Cerebellar cortex (tissue), 1 donor: ENCODE measurements at regions not wholly inside any gene's neighbourhood (a gene's known extent, or its start where the extent isn't known, plus 50 kb on each side); places are given as distances from the start of the nearest gene placed in this dataset.

Source experiments
- DNase-seq: peaks from one replicate; pipeline ENCODE4 v3.0.0-alpha.2; 2015; ENCODE audit warnings: low spot score

GRCh38 chr12:45627407-45628069, 102.0 kb upstream of the ARID2 start:
- DNase-seq: no peak

GRCh38 chr12:45629292-45629691, 100.2 kb upstream of the ARID2 start:
- no peak for DNase-seq

- no peak for DNase-seq
Observed at GRCh38 chr12:45633733-45634132, 95.8 kb upstream of the ARID2 start.

DNA sequence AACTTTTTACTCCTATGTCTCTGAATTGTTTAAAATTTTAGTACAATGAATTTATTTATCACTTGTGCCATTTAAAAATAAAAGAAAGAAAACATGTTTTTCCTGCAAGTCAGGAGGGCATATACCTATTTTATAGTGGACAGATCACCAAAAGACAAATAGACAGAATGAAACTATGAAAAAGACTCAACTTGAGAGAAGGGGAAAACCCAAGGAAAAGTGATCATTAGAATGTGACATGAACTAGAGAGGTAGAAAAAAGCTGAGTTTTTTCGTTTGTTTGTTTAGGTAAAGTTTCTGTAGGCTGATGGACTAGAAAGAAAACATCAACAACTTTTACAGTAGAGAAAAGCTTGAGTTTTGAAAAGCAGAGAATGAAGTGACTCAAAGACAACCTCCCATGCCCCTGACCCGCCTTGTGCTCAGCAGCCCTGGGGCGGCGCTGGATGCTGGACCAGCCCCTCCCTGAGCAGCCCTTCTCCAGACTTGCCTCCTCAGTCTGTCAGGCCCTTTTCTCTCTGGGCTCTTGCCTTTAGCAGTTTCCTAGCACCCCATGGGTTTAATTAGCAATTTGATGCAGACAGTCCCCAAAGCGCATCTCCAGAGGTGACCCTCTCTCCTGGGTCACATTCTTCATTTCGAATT, 95.1 kb upstream of the ARID2 start:
- DNase-seq: no peak

DNA sequence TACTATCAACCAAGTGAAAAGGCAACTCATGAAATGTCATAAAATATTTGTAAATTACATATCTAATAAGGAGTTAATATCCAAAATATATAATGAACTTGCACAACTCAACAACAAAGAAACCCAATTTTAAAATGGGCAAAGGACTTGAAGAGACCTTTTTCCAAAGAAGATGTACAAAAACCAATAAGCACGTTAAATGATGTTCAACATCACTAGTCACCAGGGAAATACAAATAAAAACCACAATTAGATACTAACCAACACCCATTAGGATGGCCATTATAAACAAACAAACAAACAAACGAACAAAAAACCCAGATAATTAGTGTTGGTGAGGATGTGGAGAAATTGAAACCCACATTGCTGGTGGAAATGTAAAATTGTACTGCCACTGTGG, 92.3 kb upstream of the ARID2 start:
- DNase-seq: no peak

GRCh38 chr12:45637706-45638105, 91.8 kb upstream of the ARID2 start:
- no peak for DNase-seq

GRCh38 chr12:45638386-45638785, 91.1 kb upstream of the ARID2 start:
- no peak for DNase-seq

GRCh38 chr12:45644541-45644940, 85.0 kb upstream of the ARID2 start:
- DNase-seq: no peak

GRCh38 chr12:45646851-45647581, 82.5 kb upstream of the ARID2 start:
- no peak for DNase-seq

GRCh38 chr12:45648070-45648469, 81.4 kb upstream of the ARID2 start:
- no peak for DNase-seq

GRCh38 chr12:45651029-45651428, 78.5 kb upstream of the ARID2 start:
- DNase-seq: no peak

DNA sequence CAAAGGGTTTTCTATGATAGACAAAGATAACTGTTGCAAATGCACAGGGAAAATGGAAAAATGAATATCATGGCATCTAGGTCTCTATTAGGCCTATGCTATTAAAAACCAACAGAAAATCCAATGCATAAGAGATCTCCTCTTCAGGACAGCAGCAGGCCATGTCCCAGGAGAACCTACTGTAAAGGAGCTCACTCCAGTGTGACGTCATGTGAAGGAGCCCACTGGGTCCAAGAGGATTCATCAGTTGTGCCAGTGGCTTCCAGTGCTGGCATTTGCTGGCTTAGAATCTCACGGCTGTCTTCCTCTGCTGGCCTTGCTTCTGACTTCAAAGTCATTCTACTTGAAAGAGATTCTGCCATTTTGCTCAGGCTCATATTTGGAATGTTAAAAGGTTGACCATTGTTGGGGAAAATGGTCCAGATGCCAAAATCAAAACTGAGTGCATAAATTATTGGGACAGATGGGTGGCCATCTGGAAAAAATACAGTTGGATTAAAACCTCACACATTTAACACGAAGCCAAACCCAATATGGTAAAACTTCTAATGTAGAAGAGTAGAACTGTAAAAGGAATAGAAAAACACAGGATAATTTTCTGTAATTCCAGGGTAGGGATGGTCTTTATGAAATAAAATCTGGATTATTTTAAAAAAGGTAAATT, 75.4 kb upstream of the ARID2 start:
- DNase-seq: no peak

DNA sequence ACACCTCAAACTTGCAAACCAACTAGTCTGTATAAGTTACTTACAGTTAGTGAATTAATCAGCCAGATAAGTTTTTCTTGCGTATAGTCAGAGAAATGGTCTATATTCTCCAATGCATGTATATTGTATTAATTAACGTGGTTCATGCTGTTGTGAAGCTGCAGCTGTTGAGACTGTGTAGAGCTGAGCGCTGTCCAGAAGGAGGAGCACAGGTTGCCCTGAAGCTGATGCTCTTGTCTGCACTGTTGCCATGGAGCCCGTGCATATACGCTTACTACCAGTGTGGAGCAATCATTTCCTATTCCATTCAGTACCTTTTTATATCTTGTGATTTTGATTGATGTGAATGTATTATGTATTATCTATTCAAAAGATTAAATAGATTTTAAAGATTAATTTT, 74.3 kb upstream of the ARID2 start:
- no peak for DNase-seq

GRCh38 chr12:45655743-45656142, 73.8 kb upstream of the ARID2 start:
- DNase-seq: no peak

GRCh38 chr12:45658020-45658419, 71.5 kb upstream of the ARID2 start:
- no peak for DNase-seq

GRCh38 chr12:45660330-45660729, 69.2 kb upstream of the ARID2 start:
- DNase-seq: no peak

- DNase-seq: no peak
Observed at GRCh38 chr12:45663455-45663854, 66.1 kb upstream of the ARID2 start.

DNA sequence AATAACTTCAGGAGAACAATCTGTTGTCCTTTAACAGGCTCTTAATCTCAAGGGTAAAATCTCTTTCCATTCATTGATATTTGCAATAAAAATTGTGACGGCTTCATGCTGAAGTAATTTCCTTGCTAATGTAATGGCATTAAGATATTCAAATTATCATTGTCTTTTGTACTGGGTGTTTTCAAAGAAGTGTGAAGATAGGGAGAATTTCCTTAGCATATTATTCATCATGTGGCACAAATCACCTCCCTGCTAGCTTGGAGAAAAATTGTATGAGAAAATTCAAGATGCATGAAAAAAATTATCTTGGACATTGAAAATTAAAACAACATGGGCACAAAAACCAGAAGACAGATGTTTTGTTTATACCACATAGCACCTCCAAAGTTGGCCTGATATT, 63.6 kb upstream of the ARID2 start:
- DNase-seq: no peak

DNA sequence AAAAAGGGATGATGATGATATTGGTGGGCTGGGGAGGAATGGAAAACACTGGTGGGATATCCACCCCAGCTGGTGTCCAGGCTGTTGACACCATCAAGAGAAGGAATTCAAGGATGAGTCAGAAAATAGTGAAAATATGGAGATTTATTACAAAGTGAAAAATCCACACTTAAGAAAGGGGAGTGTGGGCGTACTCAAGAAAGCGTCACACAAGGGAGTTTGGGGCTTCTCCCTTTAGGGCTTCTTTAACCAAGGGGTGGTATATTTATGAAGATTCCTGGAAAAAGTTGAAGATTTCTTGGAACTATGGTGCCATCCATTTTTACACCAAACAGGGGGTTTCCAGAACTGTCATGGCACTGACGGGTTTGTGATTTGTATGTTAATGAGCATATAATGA, 63.1 kb upstream of the ARID2 start:
- DNase-seq: no peak

- DNase-seq: no peak
Observed at GRCh38 chr12:45666816-45667215, 62.7 kb upstream of the ARID2 start.

DNA sequence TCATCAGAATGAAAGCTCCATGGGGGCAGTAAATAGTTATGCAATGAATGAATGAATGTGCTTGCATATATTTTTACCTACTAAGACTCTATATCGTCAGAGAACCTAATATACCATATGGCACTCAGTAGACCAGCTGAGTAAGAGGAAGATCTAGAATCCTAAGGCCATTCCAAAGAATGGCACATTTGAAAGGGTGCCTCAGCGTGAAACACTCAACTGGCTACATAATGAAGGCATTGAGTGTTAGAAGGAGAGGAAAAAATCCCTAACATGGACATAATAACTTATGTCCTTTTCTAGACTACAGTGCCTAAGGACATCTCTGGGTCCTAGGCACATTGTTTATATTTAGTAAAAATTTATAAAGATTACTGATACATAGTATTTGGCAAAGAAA, 61.7 kb upstream of the ARID2 start:
- no peak for DNase-seq

DNA sequence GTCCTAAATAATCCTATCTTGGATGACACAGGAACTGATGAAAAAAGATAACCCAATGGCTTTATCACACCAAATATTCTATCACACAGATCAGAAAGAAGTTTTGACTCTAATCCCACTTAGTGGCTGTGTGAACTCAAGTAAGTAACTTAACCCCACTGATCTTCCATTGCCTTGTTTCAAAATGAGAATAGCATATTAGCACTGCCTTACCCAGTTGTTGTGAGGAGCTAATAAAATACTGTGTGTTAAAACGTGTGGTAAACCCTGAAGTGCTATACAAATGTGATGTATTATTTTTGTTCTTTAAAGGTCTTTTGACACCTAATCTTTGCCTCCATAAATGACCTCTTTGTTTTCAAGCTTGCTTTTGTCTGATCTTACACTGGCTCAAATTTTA, 60.9 kb upstream of the ARID2 start:
- DNase-seq: no peak

GRCh38 chr12:45669093-45669492, 60.4 kb upstream of the ARID2 start:
- DNase-seq: no peak
